GM12878 (cell line): ENCODE measurements at regions not wholly inside any gene's neighbourhood (a gene's known extent, or its start where the extent isn't known, plus 50 kb on each side); places are given as distances from the start of the nearest gene placed in this dataset.

Source experiments
- ATAC-seq: fragments of 200-7000 bp; cut with Tn5 transposase; 3 replicates; pipeline ENCODE4 v1.9.1; 2020; ENCODE audit warnings: mild to moderate bottlenecking, moderate library complexity
- BruUV-seq: library from RNA; stranded (reverse); fragments of 400-500 nt; replicated peaks from 2 replicates; lab custom pipeline; 2021; lab: Mats Ljungman, UMichigan
- CTCF ChIA-PET: fragments of 300-600 bp; sonication (Branson Sonifier 250); formaldehyde crosslinking; extraction: SDS; loops from one replicate; lab custom pipeline; 2021; ENCODE audit warnings: inconsistent platforms; lab: Yijun Ruan, JAX
- POLR2A ChIA-PET: fragments of 350-600 bp; formaldehyde crosslinking; extraction: SDS; loops from one replicate; lab custom pipeline; 2021; ENCODE audit warnings: inconsistent platforms; lab: Charles Lee
- RAD21 ChIA-PET: fragments of 300-600 bp; sonication (Branson Sonifier 250); formaldehyde crosslinking; loops from one replicate; lab custom pipeline; 2023; ENCODE audit warnings: antibody characterized with exemption; ENCODE audit not compliant: unreplicated experiment; lab: Charles Lee
- SMC1A ChIA-PET: fragments of 300-600 bp; sonication (Branson Sonifier 250); formaldehyde crosslinking; loops from one replicate; lab custom pipeline; 2023; ENCODE audit not compliant: unreplicated experiment, uncharacterized antibody; lab: Charles Lee
- DNase-seq: peaks from one replicate; pipeline ENCODE4 v3.0.0-alpha.2; 2011; ENCODE audit warnings: low read depth, low spot score
- FAIRE-seq: peaks from 3 replicates; lab custom pipeline; 2011; peaks lifted over from hg19 to GRCh38; lab: Jason Lieb, UNC
- H2AFZ ChIP-seq: 2 replicates; pipeline ENCODE4 v1.6.0; 2011; ENCODE audit warnings: low read depth, low read length, control low read depth; ENCODE audit not compliant: control insufficient read depth
- H3K27ac ChIP-seq: 2 replicates; pipeline ENCODE4 v1.5.1; 2011; ENCODE audit warnings: control low read depth; ENCODE audit not compliant: control insufficient read depth, insufficient read depth
- H3K27me3 ChIP-seq, 2 experiments: replicated peaks in 1 of 2; 2 replicates each; pipeline versions ENCODE4 v1.6.0 to v1.6.1; 2011; ENCODE audit warnings: low read length in 1 of 2; ENCODE audit not compliant: control insufficient read depth in 2 of 2, insufficient read depth in 2 of 2
- H3K36me3 ChIP-seq, 2 experiments: 2 replicates each; pipeline ENCODE4 v1.5.1; 2011; ENCODE audit warnings: low read length in 1 of 2; ENCODE audit not compliant: control insufficient read depth in 2 of 2, insufficient read depth in 2 of 2
- H3K4me1 ChIP-seq: 2 replicates; pipeline ENCODE4 v1.6.1; 2011; ENCODE audit warnings: mild to moderate bottlenecking, low read length, moderate library complexity, mixed read lengths; ENCODE audit not compliant: control insufficient read depth, insufficient read depth
- H3K4me2 ChIP-seq: 2 replicates; pipeline ENCODE4 v1.6.0; 2011; ENCODE audit warnings: control low read depth; ENCODE audit not compliant: control insufficient read depth, insufficient read depth
- H3K4me3 ChIP-seq: fragments of 200-600 bp; sonication (generic); 2 replicates; pipeline ENCODE4 v1.5.1; 2016
- H3K79me2 ChIP-seq: 2 replicates; pipeline ENCODE4 v1.6.0; 2011; ENCODE audit warnings: low read length; ENCODE audit not compliant: control insufficient read depth, insufficient read depth
- H3K9ac ChIP-seq: 2 replicates; pipeline ENCODE4 v1.8.0; 2011; ENCODE audit warnings: low read length, control low read depth, mixed read lengths; ENCODE audit not compliant: control insufficient read depth, insufficient read depth
- H3K9me3 ChIP-seq: replicated peaks from 3 replicates; pipeline ENCODE4 v1.5.1; 2011; ENCODE audit warnings: mild to moderate bottlenecking, low read length; ENCODE audit not compliant: control insufficient read depth, insufficient read depth
- H4K20me1 ChIP-seq: 2 replicates; pipeline ENCODE4 v1.6.0; 2011; ENCODE audit not compliant: control insufficient read depth, insufficient read depth
- E2F8 ChIP-seq: fragments of 450-650 bp; IDR thresholded peaks from 2 replicates; pipeline ENCODE4 v1.6.1; 2018; ENCODE audit warnings: mild to moderate bottlenecking, low read depth, moderate library complexity; ENCODE audit not compliant: partially characterized antibody
- GATAD2B ChIP-seq: fragments of 450-650 bp; conservative IDR thresholded peaks from 2 replicates; pipeline ENCODE4 v1.6.1; 2017; ENCODE audit warnings: low read depth, mild to moderate bottlenecking, moderate library complexity
- HDAC6 ChIP-seq: fragments of 200-600 bp; sonication (generic); IDR thresholded peaks from one replicate; pipeline ENCODE4 v1.8.0; 2017; ENCODE audit warnings: antibody characterized with exemption; ENCODE audit not compliant: unreplicated experiment
- MYB ChIP-seq: fragments of 150-350 bp; IDR thresholded peaks from 2 replicates; pipeline ENCODE4 v1.6.1; 2014; ENCODE audit warnings: mild to moderate bottlenecking, low read depth, low read length, borderline replicate concordance
- SMARCA5 ChIP-seq: fragments of 450-650 bp; IDR thresholded peaks from 2 replicates; pipeline ENCODE4 v1.6.1; 2017; ENCODE audit warnings: mild to moderate bottlenecking
- SPI1 ChIP-seq: IDR thresholded peaks from 2 replicates; pipeline ENCODE4 v1.6.1; 2011; ENCODE audit warnings: low read depth, mild to moderate bottlenecking, low read length, moderate library complexity, borderline replicate concordance; ENCODE audit not compliant: insufficient read depth
- WGBS: methylation state at CpG from one replicate; pipeline ENCODE4 v1.1.6; 2016; ENCODE audit warnings: low lambda C conversion rate; ENCODE audit not compliant: insufficient replicate concordance, insufficient coverage; ENCODE audit errors: missing lambda C conversion rate; 5-methylcytosine and 5-hydroxymethylcytosine counted together
- in situ Hi-C: fragments of 300-500 bp; cut with MboI; formaldehyde crosslinking; loops from 9 replicates; pipeline ENCODE4 v1.14.3; 2018; ENCODE audit warnings: mixed read lengths
- intact Hi-C: fragments of 100-400 bp; cut with micrococcal nuclease; formaldehyde crosslinking; loops from one replicate; pipeline ENCODE4 v1.14.2; 2022; ENCODE audit not compliant: unreplicated experiment
- TF ChIP-seq, protein P1 (sequence below): fragments of 450-650 bp; IDR thresholded peaks from 2 replicates; pipeline ENCODE4 v1.6.1; 2017; ENCODE audit warnings: antibody characterized with exemption, mild to moderate bottlenecking, moderate library complexity

GRCh38 chr6:134630508-134631121, 312.7 kb upstream of the SGK1 start:
- no peaks in the 10 kb centered on the region for H3K4me1 ChIP-seq
- CTCF ChIA-PET, result interaction anchor here (0.6 to 1.7 kb wide), 2 partner anchors 11 to 43 kb away, joined by 3 to 8 read pairs; no protein-coding TSS in a partner anchor
- no peaks in the 10 kb centered on the region for H3K79me2 ChIP-seq
- H3K27ac ChIP-seq, result no peak overlapping the region
- in situ Hi-C loops (no loop called here), intact Hi-C loops (no loop called here)
- no peak overlapping the region for H2AFZ ChIP-seq
- no peaks in the 10 kb centered on the region for H3K36me3 ChIP-seq
- no peaks in the 10 kb centered on the region for H3K9me3 ChIP-seq
- peaks cover 0 to 3% of the 10 kb centered on the region in 2 experiments; a peak in 1 of 4 replicates for H3K27me3 ChIP-seq
- H3K4me3 ChIP-seq, result no peak overlapping the region
- DNase-seq, result no peak
- peak; percentile 7 for FAIRE-seq
- BruUV-seq, result no TSS peak
- H3K9ac ChIP-seq, result no peak overlapping the region
- TF ChIP-seq MYB, result no peak
- peak; percentile 50 for TF ChIP-seq SPI1
- no peaks in the 10 kb centered on the region for H4K20me1 ChIP-seq
- POLR2A ChIA-PET, result no interaction called here
- RAD21 ChIA-PET, result no interaction called here
- no peak overlapping the region for H3K4me2 ChIP-seq
- ATAC-seq, result peak; percentile 54
- 2% methylated on average over 10 of the region's 10 CpGs for WGBS
- SMC1A ChIA-PET, result interaction anchor here (0.8 to 1.0 kb wide), 2 partner anchors 10 to 310 kb away, joined by 3 read pairs; no protein-coding TSS in a partner anchor

DNA sequence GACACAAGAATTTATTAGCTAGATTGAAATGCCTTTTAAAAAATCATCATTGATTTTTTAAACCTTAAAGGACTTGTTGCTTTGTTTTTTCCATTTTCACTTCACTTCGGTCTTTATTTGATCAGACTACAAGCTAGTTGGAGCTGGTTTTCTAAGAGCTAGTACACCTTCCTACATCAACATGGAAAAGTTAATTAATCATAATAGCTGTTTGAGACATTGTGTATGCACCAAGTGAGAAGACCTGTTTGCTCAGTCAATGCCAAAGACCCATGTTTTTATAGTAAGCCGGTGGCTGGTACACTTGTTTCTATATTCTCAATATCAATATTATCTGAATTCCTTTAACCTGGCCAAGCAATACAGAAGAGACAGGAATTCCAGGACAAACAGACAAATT, 310.2 kb upstream of the SGK1 start:
- ChIA-PET CTCF (interaction anchor here (0.5 to 2.4 kb wide), 9 partner anchors 9 to 416 kb away, joined by 3 to 20 read pairs (median 4); no protein-coding TSS in a partner anchor), RAD21 (interaction anchor here (0.6 to 1.2 kb wide), 3 partner anchors 18 to 312 kb away, joined by 3 to 4 read pairs (median 3); no protein-coding TSS in a partner anchor), POLR2A (interaction anchor here (0.6 kb wide), 1 partner anchor 356 kb away, joined by 3 read pairs; no protein-coding TSS in a partner anchor), SMC1A (interaction anchor here (0.6 to 1.8 kb wide), 6 partner anchors 10 to 1598 kb away, joined by 3 to 15 read pairs (median 3); no protein-coding TSS in a partner anchor)
- no peaks in the 10 kb centered on the region for H3K9me3 ChIP-seq
- no TSS peak for BruUV-seq
- H3K4me3 ChIP-seq, result no peak overlapping the region
- no peak overlapping the region for H3K27ac ChIP-seq
- no peaks in the 10 kb centered on the region for H3K4me1 ChIP-seq
- no peak overlapping the region for H2AFZ ChIP-seq
- peaks cover 0 to 3% of the 10 kb centered on the region in 2 experiments; a peak in 1 of 4 replicates for H3K27me3 ChIP-seq
- no peaks in the 10 kb centered on the region for H3K79me2 ChIP-seq
- in situ Hi-C loops (no loop called here), intact Hi-C loops (no loop called here)
- DNase-seq, result no peak
- H3K4me2 ChIP-seq, result no peak overlapping the region
- no peaks in the 10 kb centered on the region for H3K36me3 ChIP-seq
- no peaks in the 10 kb centered on the region for H4K20me1 ChIP-seq
- no peak overlapping the region for H3K9ac ChIP-seq
- WGBS, result 93% methylated on average over 2 of the region's 2 CpGs
- FAIRE-seq, result no peak
- ATAC-seq, result no peak
- TF ChIP-seq HDAC6, result no peak
- no peak for TF ChIP-seq GATAD2B
- no peak for TF ChIP-seq SMARCA5
- no peak for TF ChIP-seq E2F8
- TF ChIP-seq, protein P1, sequence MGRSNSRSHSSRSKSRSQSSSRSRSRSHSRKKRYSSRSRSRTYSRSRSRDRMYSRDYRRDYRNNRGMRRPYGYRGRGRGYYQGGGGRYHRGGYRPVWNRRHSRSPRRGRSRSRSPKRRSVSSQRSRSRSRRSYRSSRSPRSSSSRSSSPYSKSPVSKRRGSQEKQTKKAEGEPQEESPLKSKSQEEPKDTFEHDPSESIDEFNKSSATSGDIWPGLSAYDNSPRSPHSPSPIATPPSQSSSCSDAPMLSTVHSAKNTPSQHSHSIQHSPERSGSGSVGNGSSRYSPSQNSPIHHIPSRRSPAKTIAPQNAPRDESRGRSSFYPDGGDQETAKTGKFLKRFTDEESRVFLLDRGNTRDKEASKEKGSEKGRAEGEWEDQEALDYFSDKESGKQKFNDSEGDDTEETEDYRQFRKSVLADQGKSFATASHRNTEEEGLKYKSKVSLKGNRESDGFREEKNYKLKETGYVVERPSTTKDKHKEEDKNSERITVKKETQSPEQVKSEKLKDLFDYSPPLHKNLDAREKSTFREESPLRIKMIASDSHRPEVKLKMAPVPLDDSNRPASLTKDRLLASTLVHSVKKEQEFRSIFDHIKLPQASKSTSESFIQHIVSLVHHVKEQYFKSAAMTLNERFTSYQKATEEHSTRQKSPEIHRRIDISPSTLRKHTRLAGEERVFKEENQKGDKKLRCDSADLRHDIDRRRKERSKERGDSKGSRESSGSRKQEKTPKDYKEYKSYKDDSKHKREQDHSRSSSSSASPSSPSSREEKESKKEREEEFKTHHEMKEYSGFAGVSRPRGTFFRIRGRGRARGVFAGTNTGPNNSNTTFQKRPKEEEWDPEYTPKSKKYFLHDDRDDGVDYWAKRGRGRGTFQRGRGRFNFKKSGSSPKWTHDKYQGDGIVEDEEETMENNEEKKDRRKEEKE, result no peak
